ENCODE measurements at regions not wholly inside any gene's neighbourhood (a gene's known extent, or its start where the extent isn't known, plus 50 kb on each side); places are given as distances from the start of the nearest gene placed in this dataset.
"Not testable (repeated sequence)": the region's sequence is repeated elsewhere in the genome, so short reads cannot be mapped to it uniquely, and the experiment has no call there.

GRCh38 chr2:90221300-90221651, 1529.8 kb downstream of the RPIA start:
- H3K4me1 ChIP-seq (ENCODE audit: insufficient read depth, low read length), result no peaks in the 10 kb centered on the region
- H3K36me3 ChIP-seq (ENCODE audit: insufficient read depth, low read length), result no peaks in the 10 kb centered on the region
- H3K27me3 Mint-ChIP-seq (ENCODE audit: low read depth, unreplicated experiment), result peaks cover 5% of the 10 kb centered on the region
- H2AFZ ChIP-seq (ENCODE audit: low read depth, low read length), result no peak overlapping the region
- FAIRE-seq, result no peak
- H3K4me3 Mint-ChIP-seq (ENCODE audit: unreplicated experiment), result no peak overlapping the region
- H3K36me3 Mint-ChIP-seq (ENCODE audit: low read depth, unreplicated experiment), result no peaks in the 10 kb centered on the region
- H3K27ac ChIP-seq (ENCODE audit: low read depth, low read length), result no peak overlapping the region
- no peaks in the 10 kb centered on the region for H3K9me3 Mint-ChIP-seq (ENCODE audit: unreplicated experiment)
- no peaks in the 10 kb centered on the region for H3K27me3 ChIP-seq (ENCODE audit: insufficient read depth, low read length)
- TF ChIP-seq EZH2 (IDR thresholded peaks at IDR 0.05; ENCODE audit: insufficient read depth, low read length), result no peak
- TF ChIP-seq CTCF (IDR thresholded peaks at IDR 0.05; ENCODE audit: insufficient read depth, low read depth, low read length), result no peak
- H3K79me2 ChIP-seq (ENCODE audit: insufficient read depth, low read length), result no peaks in the 10 kb centered on the region
- H3K4me1 Mint-ChIP-seq (ENCODE audit: low read depth, unreplicated experiment), result no peaks in the 10 kb centered on the region
- no peak for DNase-seq (ENCODE audit: low read depth)
- H3K9me3 ChIP-seq (ENCODE audit: insufficient read depth, low read depth, low read length), result no peaks in the 10 kb centered on the region
- no peaks in the 10 kb centered on the region for H4K20me1 ChIP-seq (ENCODE audit: insufficient read depth, low read length)
- H3K27ac Mint-ChIP-seq (ENCODE audit: unreplicated experiment), result no peak overlapping the region
- H3K4me3 ChIP-seq (ENCODE audit: insufficient read depth, low read depth, low read length), result no peak overlapping the region
- no peak overlapping the region for H3K4me2 ChIP-seq (ENCODE audit: low read length)
- no peak overlapping the region for H3K9ac ChIP-seq (ENCODE audit: low read length)

GRCh38 chr2:90224767-90225166, 1533.3 kb downstream of the RPIA start:
- not testable (repeated sequence) for H3K4me1 ChIP-seq (ENCODE audit: insufficient read depth, low read length); H3K4me3 ChIP-seq (ENCODE audit: insufficient read depth, low read depth, low read length); H3K4me2 ChIP-seq (ENCODE audit: low read length); H3K27me3 ChIP-seq (ENCODE audit: insufficient read depth, low read length); H3K4me1 Mint-ChIP-seq (ENCODE audit: low read depth, unreplicated experiment); H3K9ac ChIP-seq (ENCODE audit: low read length); H2AFZ ChIP-seq (ENCODE audit: low read depth, low read length); DNase-seq (ENCODE audit: low read depth); H3K79me2 ChIP-seq (ENCODE audit: insufficient read depth, low read length); H3K4me3 Mint-ChIP-seq (ENCODE audit: unreplicated experiment); H3K27me3 Mint-ChIP-seq (ENCODE audit: low read depth, unreplicated experiment); H3K9me3 ChIP-seq (ENCODE audit: insufficient read depth, low read depth, low read length); H3K27ac ChIP-seq (ENCODE audit: low read depth, low read length); H3K36me3 ChIP-seq (ENCODE audit: insufficient read depth, low read length); H3K27ac Mint-ChIP-seq (ENCODE audit: unreplicated experiment); H3K36me3 Mint-ChIP-seq (ENCODE audit: low read depth, unreplicated experiment); FAIRE-seq; H4K20me1 ChIP-seq (ENCODE audit: insufficient read depth, low read length); H3K9me3 Mint-ChIP-seq (ENCODE audit: unreplicated experiment)

- H3K27me3 Mint-ChIP-seq (ENCODE audit: low read depth, unreplicated experiment); H3K27ac ChIP-seq (ENCODE audit: low read depth, low read length); H3K9ac ChIP-seq (ENCODE audit: low read length); H3K4me1 Mint-ChIP-seq (ENCODE audit: low read depth, unreplicated experiment); DNase-seq (ENCODE audit: low read depth); H2AFZ ChIP-seq (ENCODE audit: low read depth, low read length); H3K4me3 Mint-ChIP-seq (ENCODE audit: unreplicated experiment); H3K4me3 ChIP-seq (ENCODE audit: insufficient read depth, low read depth, low read length); H3K79me2 ChIP-seq (ENCODE audit: insufficient read depth, low read length); H3K36me3 ChIP-seq (ENCODE audit: insufficient read depth, low read length); H3K27me3 ChIP-seq (ENCODE audit: insufficient read depth, low read length); H4K20me1 ChIP-seq (ENCODE audit: insufficient read depth, low read length); H3K4me2 ChIP-seq (ENCODE audit: low read length); H3K9me3 ChIP-seq (ENCODE audit: insufficient read depth, low read depth, low read length); H3K4me1 ChIP-seq (ENCODE audit: insufficient read depth, low read length); H3K27ac Mint-ChIP-seq (ENCODE audit: unreplicated experiment); H3K9me3 Mint-ChIP-seq (ENCODE audit: unreplicated experiment); H3K36me3 Mint-ChIP-seq (ENCODE audit: low read depth, unreplicated experiment); FAIRE-seq: not testable (repeated sequence)
Measured at GRCh38 chr2:90226465-90227072, 1535.1 kb downstream of the RPIA start.

- H4K20me1 ChIP-seq (ENCODE audit: insufficient read depth, low read length); H3K36me3 Mint-ChIP-seq (ENCODE audit: low read depth, unreplicated experiment); H3K4me3 ChIP-seq (ENCODE audit: insufficient read depth, low read depth, low read length); H3K4me1 ChIP-seq (ENCODE audit: insufficient read depth, low read length); FAIRE-seq; H3K4me1 Mint-ChIP-seq (ENCODE audit: low read depth, unreplicated experiment); H3K27me3 ChIP-seq (ENCODE audit: insufficient read depth, low read length); H3K36me3 ChIP-seq (ENCODE audit: insufficient read depth, low read length); H3K27me3 Mint-ChIP-seq (ENCODE audit: low read depth, unreplicated experiment); H3K9ac ChIP-seq (ENCODE audit: low read length); H2AFZ ChIP-seq (ENCODE audit: low read depth, low read length); DNase-seq (ENCODE audit: low read depth); H3K79me2 ChIP-seq (ENCODE audit: insufficient read depth, low read length); H3K27ac Mint-ChIP-seq (ENCODE audit: unreplicated experiment); H3K9me3 Mint-ChIP-seq (ENCODE audit: unreplicated experiment); H3K4me2 ChIP-seq (ENCODE audit: low read length); H3K27ac ChIP-seq (ENCODE audit: low read depth, low read length); H3K4me3 Mint-ChIP-seq (ENCODE audit: unreplicated experiment); H3K9me3 ChIP-seq (ENCODE audit: insufficient read depth, low read depth, low read length): not testable (repeated sequence)
Measured at GRCh38 chr2:90231199-90231598, 1539.7 kb downstream of the RPIA start.

- H3K4me1 ChIP-seq (ENCODE audit: insufficient read depth, low read length); H3K4me3 ChIP-seq (ENCODE audit: insufficient read depth, low read depth, low read length); H3K9me3 ChIP-seq (ENCODE audit: insufficient read depth, low read depth, low read length); H3K4me2 ChIP-seq (ENCODE audit: low read length); H2AFZ ChIP-seq (ENCODE audit: low read depth, low read length); DNase-seq (ENCODE audit: low read depth); H3K9me3 Mint-ChIP-seq (ENCODE audit: unreplicated experiment); H3K36me3 ChIP-seq (ENCODE audit: insufficient read depth, low read length); H3K9ac ChIP-seq (ENCODE audit: low read length); H3K27me3 ChIP-seq (ENCODE audit: insufficient read depth, low read length); H3K4me3 Mint-ChIP-seq (ENCODE audit: unreplicated experiment); H3K4me1 Mint-ChIP-seq (ENCODE audit: low read depth, unreplicated experiment); H3K36me3 Mint-ChIP-seq (ENCODE audit: low read depth, unreplicated experiment); H3K27me3 Mint-ChIP-seq (ENCODE audit: low read depth, unreplicated experiment); FAIRE-seq; H3K27ac ChIP-seq (ENCODE audit: low read depth, low read length); H3K79me2 ChIP-seq (ENCODE audit: insufficient read depth, low read length); H3K27ac Mint-ChIP-seq (ENCODE audit: unreplicated experiment); H4K20me1 ChIP-seq (ENCODE audit: insufficient read depth, low read length): not testable (repeated sequence)
Measured at GRCh38 chr2:90235452-90235851, 1544.0 kb downstream of the RPIA start.
